Activated CD8-positive, alpha-beta memory T cell treated with anti-CD3 and anti-CD28 coated beads, Interleukin-2, amount 50 U/mL, for 48 hours (primary cell): ENCODE measurements at regions not wholly inside any gene's neighbourhood (a gene's known extent, or its start where the extent isn't known, plus 50 kb on each side); places are given as distances from the start of the nearest gene placed in this dataset.

Experiments used
- DNase-seq: peaks from one replicate; pipeline ENCODE4 v3.0.0-alpha.2; 2020

- no peak for DNase-seq
Observed at GRCh38 chr5:167783145-167783817, 508.2 kb upstream of the WWC1 start.

GRCh38 chr5:167785106-167785505 is 506.3 kb upstream of the WWC1 start:
- DNase-seq, result no peak

GRCh38 chr5:167785901-167786300 is 505.5 kb upstream of the WWC1 start:
- no peak for DNase-seq

- DNase-seq, result no peak
Observed at GRCh38 chr5:167786871-167787578, 504.4 kb upstream of the WWC1 start.

GRCh38 chr5:167790045-167790444 is 501.4 kb upstream of the WWC1 start:
- no peak for DNase-seq

GRCh38 chr5:167790462-167791260 is 500.8 kb upstream of the WWC1 start:
- DNase-seq, result no peak

GRCh38 chr5:167792514-167792913 is 498.9 kb upstream of the WWC1 start:
- DNase-seq, result no peak

GRCh38 chr5:167793700-167794099 is 497.7 kb upstream of the WWC1 start:
- DNase-seq, result no peak

- no peak for DNase-seq
Observed at GRCh38 chr5:167794121-167794520, 497.3 kb upstream of the WWC1 start.

GRCh38 chr5:167796672-167797071 is 494.8 kb upstream of the WWC1 start:
- no peak for DNase-seq

- DNase-seq, result no peak
Observed at GRCh38 chr5:167797933-167798332, 493.5 kb upstream of the WWC1 start.

GRCh38 chr5:167798448-167798847 is 493.0 kb upstream of the WWC1 start:
- no peak for DNase-seq

- DNase-seq, result no peak
Observed at GRCh38 chr5:167800427-167800826, 491.0 kb upstream of the WWC1 start.

GRCh38 chr5:167801999-167802398 is 489.4 kb upstream of the WWC1 start:
- DNase-seq, result no peak

- no peak for DNase-seq
Observed at GRCh38 chr5:167802755-167803431, 488.6 kb upstream of the WWC1 start.

GRCh38 chr5:167804512-167805220 is 486.8 kb upstream of the WWC1 start:
- no peak for DNase-seq

GRCh38 chr5:167810573-167810972 is 480.9 kb upstream of the WWC1 start:
- no peak for DNase-seq

GRCh38 chr5:167812871-167813270 is 478.6 kb upstream of the WWC1 start:
- DNase-seq, result no peak

GRCh38 chr5:167813389-167813788 is 478.1 kb upstream of the WWC1 start:
- no peak for DNase-seq

- DNase-seq, result no peak
Observed at GRCh38 chr5:167814040-167814439, 477.4 kb upstream of the WWC1 start.

- no peak for DNase-seq
Observed at GRCh38 chr5:167814828-167815227, 476.6 kb upstream of the WWC1 start.

GRCh38 chr5:167816354-167816753 is 475.1 kb upstream of the WWC1 start:
- DNase-seq, result no peak

- no peak for DNase-seq
Observed at GRCh38 chr5:167816864-167817263, 474.6 kb upstream of the WWC1 start.
